C4-2B (cell line): ENCODE measurements at regions not wholly inside any gene's neighbourhood (a gene's known extent, or its start where the extent isn't known, plus 50 kb on each side); places are given as distances from the start of the nearest gene placed in this dataset.

Experiments used
- ZFX ChIP-seq: fragments of 450-650 bp; IDR thresholded peaks from 2 replicates; pipeline ENCODE4 v1.6.1; 2017
- TF ChIP-seq, protein P1 (sequence below): fragments of 450-650 bp; conservative IDR thresholded peaks from 2 replicates; pipeline ENCODE4 v1.5.1; 2017; ENCODE audit warnings: mild to moderate bottlenecking

- TF ChIP-seq, protein P1, sequence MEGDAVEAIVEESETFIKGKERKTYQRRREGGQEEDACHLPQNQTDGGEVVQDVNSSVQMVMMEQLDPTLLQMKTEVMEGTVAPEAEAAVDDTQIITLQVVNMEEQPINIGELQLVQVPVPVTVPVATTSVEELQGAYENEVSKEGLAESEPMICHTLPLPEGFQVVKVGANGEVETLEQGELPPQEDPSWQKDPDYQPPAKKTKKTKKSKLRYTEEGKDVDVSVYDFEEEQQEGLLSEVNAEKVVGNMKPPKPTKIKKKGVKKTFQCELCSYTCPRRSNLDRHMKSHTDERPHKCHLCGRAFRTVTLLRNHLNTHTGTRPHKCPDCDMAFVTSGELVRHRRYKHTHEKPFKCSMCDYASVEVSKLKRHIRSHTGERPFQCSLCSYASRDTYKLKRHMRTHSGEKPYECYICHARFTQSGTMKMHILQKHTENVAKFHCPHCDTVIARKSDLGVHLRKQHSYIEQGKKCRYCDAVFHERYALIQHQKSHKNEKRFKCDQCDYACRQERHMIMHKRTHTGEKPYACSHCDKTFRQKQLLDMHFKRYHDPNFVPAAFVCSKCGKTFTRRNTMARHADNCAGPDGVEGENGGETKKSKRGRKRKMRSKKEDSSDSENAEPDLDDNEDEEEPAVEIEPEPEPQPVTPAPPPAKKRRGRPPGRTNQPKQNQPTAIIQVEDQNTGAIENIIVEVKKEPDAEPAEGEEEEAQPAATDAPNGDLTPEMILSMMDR: no peak
- TF ChIP-seq ZFX: no peak
Observed at GRCh38 chr18:77337604-77338003, 88.0 kb downstream of the GALR1 start.
